ENCODE measurements at regions not wholly inside any gene's neighbourhood (a gene's known extent, or its start where the extent isn't known, plus 50 kb on each side); places are given as distances from the start of the nearest gene placed in this dataset.

DNA sequence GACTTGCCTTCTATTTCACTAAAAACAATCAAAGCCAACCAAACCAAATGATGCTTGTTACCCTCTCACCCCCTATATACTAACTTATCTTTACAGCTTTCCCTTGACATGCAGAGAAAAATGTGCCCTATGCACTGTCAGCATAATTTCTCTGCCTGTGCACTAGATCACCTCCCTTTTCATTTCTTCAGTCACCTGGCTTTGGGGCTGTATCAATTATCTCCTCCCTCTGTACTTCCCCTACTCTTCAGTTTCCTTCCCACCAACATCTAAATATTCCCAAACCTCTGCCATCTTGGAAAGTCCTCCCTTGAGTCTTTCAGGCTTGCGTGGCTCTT, 103.5 kb upstream of the TAPT1 start:
- TF ChIP-seq FOXK1 (CRISPR knock-in tag; IDR thresholded peaks at IDR 0.05; ENCODE audit: borderline replicate concordance) (no peak), CTCF (IDR thresholded peaks at IDR 0.05 in 2 of 3, conservative IDR thresholded peaks at IDR 0.05 in 1 of 3; ENCODE audit: insufficient read depth in 2 of 3, low read depth in 1 of 3, low read length in 3 of 3) (no peak), ZNF24 (IDR thresholded peaks at IDR 0.05) (no peak), ZBTB2 (IDR thresholded peaks at IDR 0.05) (no peak), EP300 (IDR thresholded peaks at IDR 0.05; ENCODE audit: low read length) (no peak), CREB1 (IDR thresholded peaks at IDR 0.05) (no peak), CREB1 (CRISPR knock-in tag; IDR thresholded peaks at IDR 0.05) (no peak), TFAM (CRISPR knock-in tag; conservative IDR thresholded peaks at IDR 0.05) (no peak)
